ENCODE measurements at regions not wholly inside any gene's neighbourhood (a gene's known extent, or its start where the extent isn't known, plus 50 kb on each side); places are given as distances from the start of the nearest gene placed in this dataset.

- TF ChIP-seq CTCF (IDR thresholded peaks at IDR 0.05; ENCODE audit: low read depth, low read length) (no peak), EZH2phosphoT487 (IDR thresholded peaks at IDR 0.05; ENCODE audit: low read depth) (no peak)
Observed at GRCh38 chr14:28875934-28876571, 109.5 kb downstream of the FOXG1 start.

Measured in OCI-LY3 (cell line).